GM19372 (cell line): ENCODE measurements at regions not wholly inside any gene's neighbourhood (a gene's known extent, or its start where the extent isn't known, plus 50 kb on each side); places are given as distances from the start of the nearest gene placed in this dataset.

Experiments used
- ATAC-seq: cut with Tn5 transposase; IDR thresholded peaks from one replicate; pipeline ENCODE4 v1.9.1; 2021; ENCODE audit warnings: mild to moderate bottlenecking, low read depth, moderate library complexity; ENCODE audit not compliant: unreplicated experiment

DNA sequence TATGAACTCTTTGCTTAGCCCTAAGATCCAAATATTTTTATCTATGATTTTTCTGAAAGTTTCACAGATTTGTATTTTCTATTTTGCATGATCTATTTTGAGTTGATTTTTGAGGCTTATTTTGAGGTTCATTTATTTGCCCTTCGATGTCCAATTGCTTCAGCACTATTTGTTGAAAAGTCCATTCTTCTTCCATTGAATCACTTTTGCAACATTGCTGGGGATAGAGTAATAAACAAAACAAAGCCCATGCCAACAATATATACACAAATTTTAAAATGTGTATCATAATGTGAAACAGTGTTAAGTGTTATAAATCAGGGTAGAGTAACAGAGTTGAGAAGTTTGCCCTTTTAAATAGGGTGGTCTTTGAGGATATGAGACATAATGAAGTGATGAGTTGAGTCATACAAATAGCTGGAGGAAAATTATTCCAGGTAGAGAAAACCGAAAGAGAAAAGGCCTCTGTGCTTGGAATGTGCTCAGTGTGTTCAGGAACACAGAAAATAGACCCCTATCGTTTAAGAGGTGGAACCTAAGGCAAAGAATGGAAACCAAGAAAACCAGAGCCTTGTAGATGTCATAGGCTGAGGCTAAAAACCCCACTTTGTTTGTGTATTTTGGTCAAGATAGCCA, 172.7 kb upstream of the NR5A2 start:
- ATAC-seq, result no peak

DNA sequence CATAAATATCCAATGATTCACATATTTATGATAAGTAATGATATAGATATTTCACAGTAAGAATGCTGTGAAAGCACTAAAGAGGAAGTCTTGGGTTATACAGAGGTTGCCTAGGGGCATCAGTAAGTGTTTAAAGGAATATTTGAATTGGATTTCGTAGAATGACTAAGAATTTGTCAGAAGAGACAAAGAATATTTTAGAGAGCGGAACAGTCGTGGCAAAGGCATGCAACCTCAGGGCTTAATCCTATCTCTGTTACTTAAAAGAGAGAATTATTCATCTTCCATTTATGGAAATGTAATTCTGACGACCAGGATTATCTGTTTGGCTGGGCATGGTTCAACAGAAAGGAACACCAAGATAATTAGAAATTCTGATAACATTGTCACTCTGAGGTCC, 171.9 kb upstream of the NR5A2 start:
- ATAC-seq, result no peak

DNA sequence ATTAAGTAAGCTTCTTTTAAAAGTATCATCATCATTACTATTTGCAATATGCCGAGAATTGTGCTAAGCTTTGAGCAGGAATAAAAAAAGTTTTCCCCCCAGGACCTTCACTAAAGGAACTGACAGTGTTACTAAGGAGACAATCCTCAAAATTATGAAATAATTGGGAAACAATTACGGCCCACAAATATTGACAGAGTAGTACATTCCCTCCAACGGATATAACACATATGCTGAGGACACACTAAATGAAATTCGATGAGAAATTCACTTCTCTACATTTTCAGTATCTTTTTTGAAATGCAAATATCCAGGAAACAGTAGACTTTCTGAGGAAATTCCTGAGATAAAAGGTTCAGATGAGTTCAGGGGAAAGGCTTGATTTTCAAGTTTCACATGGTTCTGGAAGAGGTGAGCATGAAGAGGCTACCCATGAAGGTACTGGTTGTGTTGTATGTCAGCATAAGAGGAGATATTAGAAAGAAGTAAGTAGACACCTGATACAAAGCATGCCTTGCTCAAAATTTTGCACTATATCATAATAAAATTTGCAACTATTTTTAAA, 171.2 kb upstream of the NR5A2 start:
- ATAC-seq, result no peak

DNA sequence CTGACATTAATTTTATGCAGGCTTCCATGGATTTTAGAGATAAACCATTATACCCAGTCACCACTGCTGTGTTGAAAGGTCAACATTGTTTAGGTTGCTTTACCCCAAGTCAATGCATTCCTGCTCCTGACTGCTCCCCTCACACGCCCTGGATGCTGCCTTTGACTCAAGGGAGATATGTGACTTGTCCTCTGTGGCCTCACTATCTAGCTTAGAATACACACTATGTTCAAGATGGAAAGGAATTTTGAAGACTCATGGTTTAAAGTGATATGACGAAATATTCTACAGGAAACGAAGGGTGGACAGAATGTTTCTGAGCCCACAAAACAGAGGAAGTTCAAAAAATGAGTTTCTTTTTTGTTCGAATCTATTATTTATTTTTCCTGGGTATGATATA, 170.4 kb upstream of the NR5A2 start:
- no peak for ATAC-seq

DNA sequence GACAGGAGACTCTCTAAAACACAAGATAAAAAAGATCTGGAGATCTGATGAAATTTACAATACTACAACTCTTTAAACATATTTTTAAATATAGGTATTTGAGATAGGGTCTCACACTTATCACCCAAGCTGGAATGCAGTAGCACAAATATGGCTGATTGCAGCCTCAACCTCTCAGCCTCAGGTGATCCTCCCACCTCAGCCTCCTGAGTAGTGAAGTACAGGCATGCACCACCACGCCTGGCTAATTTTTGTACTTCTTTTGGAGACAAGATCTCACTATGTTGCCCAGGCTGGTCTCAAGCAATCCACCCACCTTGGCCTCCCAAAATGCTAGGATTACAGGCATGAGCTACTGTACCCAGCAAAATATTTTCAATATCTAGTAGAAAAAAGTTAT, 170.0 kb upstream of the NR5A2 start:
- ATAC-seq, result no peak

DNA sequence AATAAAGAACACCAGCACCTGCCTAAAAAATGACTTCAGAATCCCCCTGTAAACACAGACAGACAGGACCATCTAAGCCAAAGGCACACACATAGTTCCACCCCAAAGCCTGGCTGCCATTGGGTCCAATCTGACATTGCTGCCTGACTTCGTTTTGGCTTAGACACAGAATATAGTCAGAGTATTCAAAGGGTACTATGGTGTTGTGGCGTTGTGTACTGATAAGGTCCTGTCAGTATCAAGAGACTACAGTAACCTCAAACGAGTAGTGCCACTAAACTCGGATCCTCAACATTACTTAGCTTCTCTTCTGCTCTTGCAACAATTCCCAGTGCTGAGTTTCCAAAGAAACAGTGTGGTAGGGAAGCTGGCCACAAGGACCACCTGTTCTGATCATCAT, 169.3 kb upstream of the NR5A2 start:
- no peak for ATAC-seq

DNA sequence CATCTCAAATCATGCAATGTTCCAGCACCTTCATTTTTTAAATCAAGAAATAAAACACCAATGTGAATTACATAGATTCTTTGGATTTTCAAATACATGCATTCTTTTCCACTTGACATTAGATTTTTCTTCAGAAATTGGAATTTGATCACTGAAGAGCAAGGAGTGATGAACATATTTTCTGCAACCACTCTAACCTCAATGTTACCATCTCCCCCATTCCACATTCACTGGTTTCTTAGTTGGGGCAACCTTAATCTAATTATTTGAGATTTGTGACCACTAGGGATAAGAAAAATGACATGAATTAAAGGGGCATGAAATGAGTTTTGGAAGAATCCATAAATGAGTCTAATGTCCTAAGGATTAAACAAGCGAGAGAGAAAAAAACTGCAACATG, 168.7 kb upstream of the NR5A2 start:
- no peak for ATAC-seq

DNA sequence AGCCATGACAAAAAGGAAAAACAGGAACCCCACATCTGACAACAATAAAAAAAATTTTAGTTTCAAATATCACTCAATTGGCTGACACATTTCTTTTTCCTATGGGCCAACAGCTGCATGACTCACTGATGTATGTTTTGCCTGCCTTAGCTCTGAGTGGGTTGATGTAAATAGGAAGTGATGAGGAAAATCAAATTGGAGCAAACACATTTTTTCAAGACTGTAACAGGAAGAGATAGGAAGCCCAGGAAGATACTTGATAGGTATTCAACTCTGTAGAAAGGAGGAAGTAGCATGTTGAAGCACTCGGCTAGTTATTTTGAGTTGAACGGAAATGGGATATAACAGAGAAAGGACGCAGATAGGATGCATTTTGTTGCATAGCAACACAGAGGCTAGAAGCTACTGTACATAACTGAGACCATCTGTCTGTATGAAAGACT, 168.0 kb upstream of the NR5A2 start:
- no peak for ATAC-seq

DNA sequence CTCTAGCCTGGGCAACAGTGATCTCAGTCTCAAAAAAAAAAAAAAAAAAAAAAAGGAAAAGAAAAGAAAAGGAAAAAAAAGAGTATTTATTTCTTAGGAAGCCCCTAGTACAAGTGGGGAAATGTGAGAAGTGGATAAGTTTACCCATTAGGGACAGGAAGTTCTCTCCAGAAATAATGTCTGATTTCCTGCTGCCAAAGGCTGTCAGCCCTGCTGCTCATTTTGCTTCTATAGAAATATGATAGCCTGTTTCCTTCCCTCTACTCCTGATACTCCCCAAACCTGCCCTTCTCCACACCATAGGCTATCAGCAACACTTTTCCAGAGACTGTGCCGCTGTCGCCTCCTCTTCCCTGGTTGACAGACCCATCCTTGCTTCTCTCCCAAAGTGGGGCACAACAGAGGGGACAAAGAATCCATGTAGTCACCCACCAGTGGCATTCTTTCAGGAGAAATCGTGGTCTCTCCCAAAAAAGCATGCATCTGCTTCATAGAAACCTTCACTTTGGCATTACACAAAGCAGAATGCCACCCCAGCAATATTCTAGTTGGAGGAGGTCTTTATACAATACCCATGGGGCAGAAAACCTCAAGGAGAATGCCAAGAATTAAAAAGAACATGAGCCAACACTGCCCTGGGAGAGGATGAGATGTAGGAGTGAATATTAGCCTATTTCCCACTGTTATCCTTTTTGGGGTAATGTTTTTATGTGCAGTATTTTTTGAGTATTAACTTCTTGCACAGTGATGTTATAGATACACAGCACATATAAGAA, 166.3 kb upstream of the NR5A2 start:
- no peak for ATAC-seq

DNA sequence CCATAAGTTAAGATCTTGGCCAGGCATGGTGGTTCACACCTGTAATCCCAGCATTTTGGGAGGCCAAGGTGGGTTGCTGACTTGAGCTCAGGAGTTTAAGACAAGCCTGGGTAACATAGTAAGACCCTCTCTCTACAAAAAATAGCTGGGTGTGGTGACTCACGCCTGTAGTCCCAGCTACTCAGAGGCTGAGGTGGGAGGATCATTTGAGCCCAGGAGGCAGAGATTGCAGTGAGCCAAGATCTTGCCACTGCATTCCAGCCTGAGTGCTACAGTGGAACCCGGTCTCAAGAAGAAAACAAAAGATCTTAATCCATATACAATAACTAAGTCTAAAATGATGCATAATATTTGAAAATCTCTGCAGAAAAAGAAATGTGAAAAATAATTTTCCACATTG, 165.5 kb upstream of the NR5A2 start:
- ATAC-seq, result no peak

DNA sequence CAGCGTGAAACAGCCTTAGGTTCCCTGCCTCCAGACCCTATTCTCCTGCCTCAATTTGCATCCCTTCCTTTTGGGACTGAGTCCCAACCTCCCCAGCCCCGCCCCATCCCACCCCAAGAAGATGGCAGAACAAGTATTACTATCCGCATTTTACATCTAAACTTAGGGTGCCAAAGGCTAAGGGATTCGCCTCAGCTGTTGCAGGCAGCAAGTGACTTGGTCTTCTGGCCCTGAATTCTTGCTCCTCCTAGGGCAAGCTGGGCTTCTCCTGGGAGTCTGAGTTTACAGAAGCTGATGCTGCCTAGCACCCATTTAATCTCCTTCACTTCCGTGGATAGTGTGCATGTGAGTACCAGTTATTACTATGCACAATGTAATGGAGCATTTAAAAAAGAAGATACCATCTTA, 161.3 kb upstream of the NR5A2 start:
- ATAC-seq, result no peak

DNA sequence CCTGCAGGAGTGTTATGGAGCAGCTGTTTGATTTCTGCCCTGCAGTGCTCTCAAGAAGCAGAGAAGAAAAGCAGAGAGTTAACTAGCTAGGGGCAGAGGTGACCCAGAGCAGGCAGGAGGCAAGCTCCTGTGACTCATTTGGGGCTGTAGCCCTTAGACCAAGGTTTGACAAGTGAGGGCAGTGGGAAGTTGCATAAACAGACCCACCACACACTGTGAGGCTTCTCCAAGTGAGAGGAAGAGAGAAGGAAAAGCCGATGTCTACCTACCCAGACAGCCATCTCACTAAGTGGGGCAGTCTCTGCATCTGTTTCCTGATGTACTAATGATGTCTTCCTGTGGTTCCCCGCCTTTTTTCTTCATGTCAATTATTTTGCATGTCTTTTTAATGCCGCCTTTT, 159.9 kb upstream of the NR5A2 start:
- ATAC-seq, result no peak

DNA sequence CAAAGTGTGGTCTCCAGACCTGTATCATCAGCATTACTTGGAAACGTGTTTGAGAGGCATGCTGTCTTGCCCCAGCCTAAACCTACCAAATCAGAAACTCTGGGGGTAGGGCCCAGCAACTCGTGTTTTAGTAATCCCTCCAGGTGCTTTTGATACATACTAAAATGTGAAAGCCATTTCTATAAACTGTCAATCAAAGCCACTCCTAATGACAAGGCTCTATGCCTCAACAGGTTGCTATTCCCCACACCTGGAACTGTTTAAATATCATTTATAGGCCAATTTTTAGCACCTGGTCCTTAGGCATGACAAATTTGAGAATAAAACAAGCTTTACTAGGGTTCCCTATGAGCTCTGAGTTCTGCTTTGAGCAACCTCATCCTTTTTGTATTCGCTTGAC, 158.7 kb upstream of the NR5A2 start:
- ATAC-seq, result no peak

DNA sequence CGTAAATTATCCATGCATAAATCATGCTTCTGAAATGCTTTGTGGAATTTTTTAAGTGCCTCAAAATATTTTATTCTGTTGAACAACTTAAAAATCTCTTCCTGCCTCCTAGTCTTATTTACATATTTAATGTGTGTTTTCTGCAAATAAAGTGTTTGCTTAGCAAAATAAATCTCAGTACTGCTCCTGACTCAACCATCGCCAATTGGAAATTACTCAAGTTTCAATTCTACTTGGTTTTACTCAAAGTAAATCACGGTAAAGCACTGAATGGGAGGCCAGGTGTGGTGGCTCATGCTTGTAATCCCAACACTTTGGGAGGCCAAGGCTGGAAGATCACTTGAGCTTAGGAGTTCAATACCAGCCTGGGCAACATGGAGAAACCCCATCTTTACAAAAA, 152.2 kb upstream of the NR5A2 start:
- no peak for ATAC-seq

DNA sequence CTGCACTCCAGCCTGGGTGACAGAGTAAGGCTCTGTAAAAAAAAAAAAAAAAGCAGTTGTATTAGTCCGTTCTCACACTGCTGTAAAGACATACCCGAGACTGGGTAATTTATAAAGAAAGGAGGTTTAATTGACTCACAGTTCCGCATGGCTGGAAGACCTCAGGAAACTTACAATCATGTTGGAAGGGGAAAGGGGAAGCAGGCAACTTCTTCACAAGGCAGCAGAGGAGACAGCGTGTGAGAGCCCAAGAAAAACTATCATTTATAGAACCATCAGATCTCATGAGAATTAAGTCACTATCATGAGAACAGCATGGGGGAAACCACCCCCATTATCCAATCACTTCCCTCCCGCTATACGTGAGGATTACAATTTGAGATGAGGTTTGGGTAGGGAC, 151.7 kb upstream of the NR5A2 start:
- no peak for ATAC-seq

DNA sequence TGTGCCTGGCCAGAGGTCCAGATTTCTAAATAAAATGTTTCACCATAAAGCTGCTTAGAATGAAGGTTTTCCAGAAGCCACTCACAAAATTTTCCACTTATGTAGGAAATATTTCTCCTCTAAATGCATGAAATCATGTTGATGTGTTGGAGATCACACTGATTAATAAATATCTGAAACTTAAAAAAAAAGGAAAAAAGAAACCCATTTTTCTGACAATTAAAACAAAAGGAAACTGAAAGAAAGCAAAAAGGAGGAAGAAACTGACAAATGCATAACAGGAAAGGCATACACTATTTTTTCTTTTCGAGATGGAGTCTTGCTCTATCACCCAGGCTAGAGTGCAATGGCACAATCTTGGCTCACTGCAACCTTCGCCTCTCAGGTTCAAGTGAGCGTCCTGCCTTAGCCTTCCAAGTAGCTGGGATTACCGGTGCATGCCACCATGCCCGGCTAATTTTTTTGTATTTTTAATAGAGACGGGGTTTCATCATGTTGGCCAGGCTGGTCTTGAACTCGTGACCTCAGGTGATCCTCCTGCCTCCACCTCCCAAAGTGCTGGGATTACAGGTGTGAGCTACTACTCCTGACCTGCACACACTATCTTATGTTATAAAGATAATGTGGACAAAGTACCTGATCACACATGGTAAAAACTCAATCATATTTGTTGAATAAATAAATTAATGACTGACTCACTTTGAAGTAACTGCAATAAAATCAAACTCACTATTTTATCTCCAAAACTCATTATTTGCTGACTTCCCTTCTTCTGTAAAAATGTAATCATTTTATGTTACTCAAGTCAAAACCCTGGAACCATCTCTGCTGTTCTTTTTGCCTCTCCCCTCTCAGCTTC, 149.8 kb upstream of the NR5A2 start:
- ATAC-seq, result no peak

DNA sequence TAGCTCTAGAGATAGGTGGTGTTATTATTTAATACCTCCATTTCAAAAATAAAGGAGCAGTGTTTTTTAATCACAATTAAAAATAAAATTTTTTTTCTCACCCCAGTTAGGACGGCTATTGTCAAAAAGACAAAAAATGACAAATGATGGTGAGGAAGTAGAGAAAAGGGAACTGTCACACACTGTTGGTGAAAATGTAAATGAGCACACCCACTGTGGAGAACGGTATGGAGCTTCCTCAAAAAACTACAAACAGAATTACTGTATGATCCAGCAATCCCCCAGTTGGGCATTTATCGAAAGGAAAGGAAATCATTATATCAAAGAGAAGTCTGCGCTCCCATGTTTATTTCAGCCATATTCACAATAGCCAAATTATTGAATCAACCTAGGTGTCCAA, 148.7 kb upstream of the NR5A2 start:
- no peak for ATAC-seq

DNA sequence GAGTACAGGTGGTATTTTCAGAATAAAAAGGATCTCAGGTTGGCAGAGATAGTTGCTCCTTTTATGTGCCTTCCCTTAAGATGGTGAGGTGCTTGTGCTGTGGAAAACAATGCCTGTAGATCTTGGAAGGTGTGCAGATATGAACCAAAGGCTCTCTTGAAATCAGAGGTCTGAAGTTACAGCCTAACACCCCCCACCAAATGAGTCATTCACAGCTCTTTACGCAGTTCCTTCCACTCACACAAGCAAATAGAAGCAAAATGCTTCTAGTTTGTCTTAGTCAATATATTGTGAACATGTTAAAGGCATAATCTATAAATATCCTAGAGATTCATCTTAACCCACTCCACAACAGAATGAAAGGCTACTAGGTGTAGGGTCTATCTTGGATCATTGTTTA, 128.9 kb upstream of the NR5A2 start:
- ATAC-seq, result no peak

DNA sequence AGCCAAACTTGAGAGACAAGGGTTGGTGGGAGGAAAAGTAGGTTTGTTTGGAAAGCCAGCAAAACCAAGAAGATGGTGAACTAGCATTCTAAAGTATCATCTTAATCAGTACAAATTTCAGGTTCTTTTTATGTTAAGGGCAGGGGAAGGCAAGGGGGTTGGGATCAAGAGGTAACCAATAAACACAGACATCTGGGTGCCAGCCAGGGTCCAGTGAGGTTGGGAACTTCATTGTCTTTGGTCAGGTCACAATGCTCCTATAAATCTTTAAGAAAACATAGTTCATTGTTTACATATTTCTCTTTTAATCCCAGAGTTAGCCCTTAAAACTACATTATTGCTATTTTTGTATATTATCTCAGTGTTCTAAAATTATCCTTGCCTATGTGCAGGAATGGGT, 126.2 kb upstream of the NR5A2 start:
- no peak for ATAC-seq

DNA sequence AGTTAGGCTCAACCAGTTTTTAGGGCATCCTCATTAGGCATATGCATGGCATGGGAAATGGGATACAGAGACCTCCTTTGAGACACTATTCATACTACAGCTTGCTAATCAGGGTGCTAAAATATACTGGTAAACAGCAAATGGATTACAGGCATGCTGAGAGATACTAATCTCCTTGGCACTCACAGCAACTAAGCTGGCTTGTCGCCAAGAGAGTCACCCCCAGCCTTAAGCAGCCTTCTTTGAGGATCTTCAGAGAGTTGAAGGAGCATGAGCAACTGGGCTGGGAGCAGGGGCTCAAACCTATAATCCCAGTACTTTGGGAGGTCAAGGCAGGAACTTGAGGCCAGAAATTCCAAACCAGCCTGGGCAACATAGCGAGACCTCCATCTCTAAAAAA, 120.1 kb upstream of the NR5A2 start:
- ATAC-seq, result no peak

DNA sequence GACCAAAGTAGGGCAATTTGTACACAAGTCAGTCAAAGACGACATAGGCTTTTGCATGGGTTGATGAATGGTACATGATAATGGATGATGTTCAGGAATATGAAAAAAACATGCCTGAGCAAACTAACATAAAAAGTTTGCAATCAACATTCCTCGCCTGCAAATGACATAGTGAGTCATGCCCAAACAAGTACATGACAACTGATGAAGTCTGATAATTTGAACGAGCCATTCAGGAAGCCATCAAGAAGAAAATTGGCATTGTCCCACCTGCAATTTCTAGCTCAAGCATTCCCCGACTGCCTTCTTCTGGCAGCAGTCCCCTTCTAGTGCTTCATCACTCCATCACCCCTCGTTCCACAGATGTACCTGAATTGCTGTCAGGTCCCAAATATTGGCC, 118.4 kb upstream of the NR5A2 start:
- ATAC-seq, result no peak
